CD14-positive monocyte (primary cell): ENCODE measurements at regions not wholly inside any gene's neighbourhood (a gene's known extent, or its start where the extent isn't known, plus 50 kb on each side); places are given as distances from the start of the nearest gene placed in this dataset.

Experiments
- DNase-seq, 3 donors: peaks; one replicate each; pipeline ENCODE4 v3.0.0-alpha.2; 2011 to 2022
- H2AFZ ChIP-seq: 2 replicates; pipeline ENCODE4 v1.6.0; 2012; ENCODE audit warnings: mild to moderate bottlenecking, low read depth, low read length, inconsistent platforms; ENCODE audit not compliant: insufficient read depth, poor library complexity, severe bottlenecking
- H3K27ac ChIP-seq, 2 donors: 1 replicate in 1 of 2; 2 replicates in 1 of 2; pipeline ENCODE4 v1.5.1; 2012 to 2013; ENCODE audit warnings: low read length in 2 of 2, control low read depth in 1 of 2, inconsistent platforms in 1 of 2, low read depth in 1 of 2, mild to moderate bottlenecking in 1 of 2
- H3K27me3 ChIP-seq, 2 donors: one replicate each; pipeline versions ENCODE4 v1.6.0 to v1.6.1; 2011 to 2013; ENCODE audit warnings: low read length in 2 of 2; ENCODE audit not compliant: control insufficient read depth in 2 of 2, insufficient read depth in 2 of 2
- H3K36me3 ChIP-seq, 2 donors: replicated peaks in 1 of 2; 1 replicate in 1 of 2; 2 replicates in 1 of 2; pipeline versions ENCODE4 v1.5.1 to v1.6.1; 2012 to 2013; ENCODE audit warnings: low read length in 2 of 2, control low read depth in 1 of 2, inconsistent platforms in 1 of 2, mild to moderate bottlenecking in 1 of 2; ENCODE audit not compliant: insufficient read depth in 2 of 2, control insufficient read depth in 1 of 2
- H3K4me1 ChIP-seq, 2 donors: 1 replicate in 1 of 2; 2 replicates in 1 of 2; pipeline versions ENCODE4 v1.5.1 to v1.6.1; 2012 to 2013; ENCODE audit warnings: low read length in 2 of 2, control low read depth in 1 of 2, inconsistent platforms in 1 of 2, mild to moderate bottlenecking in 1 of 2, moderate library complexity in 1 of 2; ENCODE audit not compliant: insufficient read depth in 2 of 2, control insufficient read depth in 1 of 2
- H3K4me2 ChIP-seq: replicated peaks from 2 replicates; pipeline ENCODE3; 2012; ENCODE audit warnings: low read length, moderate library complexity, mild to moderate bottlenecking; ENCODE audit not compliant: poor library complexity, severe bottlenecking; ENCODE audit errors: extremely low read depth
- H3K4me3 ChIP-seq, 3 experiments: fragments of 200-600 bp in 1 of 3; sonication (generic) in 1 of 3; replicated peaks in 1 of 3; 1 replicate in 2 of 3; 2 replicates in 1 of 3; pipeline ENCODE4 v1.5.1; 2011 to 2013; ENCODE audit warnings: low read length in 3 of 3, mild to moderate bottlenecking in 3 of 3, control low read depth in 2 of 3, low read depth in 2 of 3, inconsistent platforms in 1 of 3, moderate library complexity in 1 of 3
- H3K79me2 ChIP-seq: 2 replicates; pipeline ENCODE4 v1.6.0; 2012; ENCODE audit warnings: mild to moderate bottlenecking, control low read depth, inconsistent platforms, low read length, moderate library complexity; ENCODE audit not compliant: insufficient read depth
- H3K9ac ChIP-seq: 2 replicates; pipeline ENCODE4 v1.6.0; 2017; ENCODE audit warnings: low read length, mild to moderate bottlenecking; ENCODE audit not compliant: insufficient read depth, poor library complexity, severe bottlenecking
- H3K9me3 ChIP-seq, 2 donors: replicated peaks in 1 of 2; 1 replicate in 1 of 2; 2 replicates in 1 of 2; pipeline versions ENCODE4 v1.5.1 to v1.6.1; 2012 to 2013; ENCODE audit warnings: low read length in 2 of 2, control low read depth in 1 of 2; ENCODE audit not compliant: control insufficient read depth in 1 of 2, insufficient read depth in 1 of 2
- H4K20me1 ChIP-seq: 2 replicates; pipeline ENCODE4 v1.6.0; 2012; ENCODE audit warnings: mild to moderate bottlenecking, low read length, control low read depth, moderate library complexity; ENCODE audit not compliant: insufficient read depth
- H3K27ac Mint-ChIP-seq, 7 donors: one replicate each; pipeline ENCODE4 v1.8.0; 2020; ENCODE audit warnings: mild to moderate bottlenecking in 7 of 7, mixed read lengths in 7 of 7, moderate library complexity in 6 of 7, inconsistent platforms in 2 of 7
- H3K27me3 Mint-ChIP-seq, 3 donors: one replicate each; pipeline ENCODE4 v1.8.0; 2021 to 2022; ENCODE audit warnings: low read depth in 3 of 3, mild to moderate bottlenecking in 3 of 3, mixed read lengths in 3 of 3, moderate library complexity in 3 of 3, inconsistent platforms in 1 of 3
- H3K36me3 Mint-ChIP-seq, 2 donors: one replicate each; pipeline ENCODE4 v1.8.0; 2020; ENCODE audit warnings: mixed read lengths in 2 of 2, inconsistent platforms in 1 of 2, mild to moderate bottlenecking in 1 of 2
- H3K4me1 Mint-ChIP-seq: one replicate; pipeline ENCODE4 v1.8.0; 2020; ENCODE audit warnings: mild to moderate bottlenecking, mixed read lengths
- H3K4me3 Mint-ChIP-seq, 2 donors: one replicate each; pipeline ENCODE4 v1.8.0; 2020; ENCODE audit warnings: mild to moderate bottlenecking in 2 of 2, mixed read lengths in 2 of 2, moderate library complexity in 1 of 2
- H3K9me3 Mint-ChIP-seq, 7 donors: one replicate each; pipeline ENCODE4 v1.8.0; 2020 to 2022; ENCODE audit warnings: mixed read lengths in 7 of 7, mild to moderate bottlenecking in 6 of 7, moderate library complexity in 6 of 7, inconsistent platforms in 2 of 7
- WGBS: methylation state at CpG from one replicate; pipeline ENCODE4 v1.1.5; 2013; ENCODE audit warnings: missing lambda C conversion rate; ENCODE audit not compliant: insufficient coverage; 5-methylcytosine and 5-hydroxymethylcytosine counted together
- intact Hi-C, 2 donors: fragments of 100-400 bp; cut with micrococcal nuclease; formaldehyde crosslinking; loops; one replicate each; pipeline versions ENCODE4 v1.15.0 to v1.15.1; 2023
- TF ChIP-seq, protein P1 (sequence below): fragments of 200-600 bp; IDR thresholded peaks from one replicate; pipeline ENCODE4 v1.8.0; 2022; ENCODE audit warnings: antibody characterized with exemption, mild to moderate bottlenecking

GRCh38 chr14:71604231-71604630, 328.0 kb upstream of the RGS6 start:
- peaks cover 3 to 7% of the 10 kb centered on the region in 2 donors for H3K9me3 ChIP-seq
- H3K4me1 ChIP-seq = no peaks in the 10 kb centered on the region
- no peak for DNase-seq
- H3K27ac ChIP-seq = no peak overlapping the region
- peaks cover 13% of the 10 kb centered on the region for H3K79me2 ChIP-seq
- Mint-ChIP-seq H3K9me3 (peaks cover 9 to 17% (median 13%) of the 10 kb centered on the region in 7 donors), H3K4me3 (no peak overlapping the region), H3K4me1 (no peaks in the 10 kb centered on the region), H3K27me3 (peaks cover 2 to 3% (median 2%) of the 10 kb centered on the region in 3 donors), H3K27ac (no peak overlapping the region), H3K36me3 (peaks cover 26 to 30% of the 10 kb centered on the region in 2 donors)
- peaks cover 75% of the 10 kb centered on the region for H4K20me1 ChIP-seq
- TF ChIP-seq, protein P1, sequence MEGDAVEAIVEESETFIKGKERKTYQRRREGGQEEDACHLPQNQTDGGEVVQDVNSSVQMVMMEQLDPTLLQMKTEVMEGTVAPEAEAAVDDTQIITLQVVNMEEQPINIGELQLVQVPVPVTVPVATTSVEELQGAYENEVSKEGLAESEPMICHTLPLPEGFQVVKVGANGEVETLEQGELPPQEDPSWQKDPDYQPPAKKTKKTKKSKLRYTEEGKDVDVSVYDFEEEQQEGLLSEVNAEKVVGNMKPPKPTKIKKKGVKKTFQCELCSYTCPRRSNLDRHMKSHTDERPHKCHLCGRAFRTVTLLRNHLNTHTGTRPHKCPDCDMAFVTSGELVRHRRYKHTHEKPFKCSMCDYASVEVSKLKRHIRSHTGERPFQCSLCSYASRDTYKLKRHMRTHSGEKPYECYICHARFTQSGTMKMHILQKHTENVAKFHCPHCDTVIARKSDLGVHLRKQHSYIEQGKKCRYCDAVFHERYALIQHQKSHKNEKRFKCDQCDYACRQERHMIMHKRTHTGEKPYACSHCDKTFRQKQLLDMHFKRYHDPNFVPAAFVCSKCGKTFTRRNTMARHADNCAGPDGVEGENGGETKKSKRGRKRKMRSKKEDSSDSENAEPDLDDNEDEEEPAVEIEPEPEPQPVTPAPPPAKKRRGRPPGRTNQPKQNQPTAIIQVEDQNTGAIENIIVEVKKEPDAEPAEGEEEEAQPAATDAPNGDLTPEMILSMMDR = no peak
- H3K9ac ChIP-seq = no peak overlapping the region
- H3K4me3 ChIP-seq = no peak overlapping the region
- peaks cover 0 to 4% of the 10 kb centered on the region in 2 donors for H3K36me3 ChIP-seq
- H3K4me2 ChIP-seq = no peak overlapping the region
- intact Hi-C loops = no loop called here
- no peaks in the 10 kb centered on the region for H3K27me3 ChIP-seq
- H2AFZ ChIP-seq = no peak overlapping the region

- H3K79me2 ChIP-seq = peaks cover 13% of the 10 kb centered on the region
- no peak overlapping the region for H3K4me2 ChIP-seq
- no peak overlapping the region for H3K9ac ChIP-seq
- WGBS = 94% methylated on average over 5 of the region's 5 CpGs
- H3K4me1 Mint-ChIP-seq = no peaks in the 10 kb centered on the region
- H2AFZ ChIP-seq = no peak overlapping the region
- H3K27me3 ChIP-seq = no peaks in the 10 kb centered on the region
- TF ChIP-seq, protein P1 = no peak
- H3K9me3 ChIP-seq = peaks cover 0 to 3% of the 10 kb centered on the region in 2 donors
- no peaks in the 10 kb centered on the region for H3K4me1 ChIP-seq
- intact Hi-C loops = no loop called here
- H3K27me3 Mint-ChIP-seq = peaks cover 0 to 3% (median 0%) of the 10 kb centered on the region in 3 donors
- no peaks in the 10 kb centered on the region for H3K36me3 ChIP-seq
- peaks cover 1 to 9% (median 3%) of the 10 kb centered on the region in 7 donors for H3K9me3 Mint-ChIP-seq
- H3K4me3 ChIP-seq = no peak overlapping the region
- no peak for DNase-seq
- H3K27ac ChIP-seq = no peak overlapping the region
- peaks cover 17 to 18% of the 10 kb centered on the region in 2 donors for H3K36me3 Mint-ChIP-seq
- peak overlapping the region in 1 of 7 donors; percentile 22 for H3K27ac Mint-ChIP-seq
- H4K20me1 ChIP-seq = peaks cover 86% of the 10 kb centered on the region
- no peak overlapping the region for H3K4me3 Mint-ChIP-seq
Observed at GRCh38 chr14:71606064-71606463, 326.2 kb upstream of the RGS6 start.
